ENCODE measurements at regions not wholly inside any gene's neighbourhood (a gene's known extent, or its start where the extent isn't known, plus 50 kb on each side); places are given as distances from the start of the nearest gene placed in this dataset.

GRCh38 chr18:8507361-8507760 lies 101.9 kb upstream of the RAB12 start:
- Mint-ChIP-seq H3K4me3 (ENCODE audit: unreplicated experiment) (no peak overlapping the region), H3K27ac (ENCODE audit: low read depth, unreplicated experiment) (no peak overlapping the region), H3K9me3 (ENCODE audit: unreplicated experiment) (no peaks in the 10 kb centered on the region), H3K27me3 (ENCODE audit: insufficient read depth, unreplicated experiment) (no peaks in the 10 kb centered on the region), H3K36me3 (ENCODE audit: insufficient read depth, unreplicated experiment) (no peaks in the 10 kb centered on the region), H3K4me1 (ENCODE audit: insufficient read depth, unreplicated experiment) (peaks cover 5% of the 10 kb centered on the region)
- intact Hi-C loops (cut with micrococcal nuclease), result no loop called here
- ChIA-PET POLR2A (no interaction called here), CTCF (interaction anchor here (1.4 kb wide), 1 partner anchor 27 kb away, joined by 4 read pairs; no protein-coding TSS in a partner anchor)
- TF ChIP-seq CTCF (IDR thresholded peaks at IDR 0.05; ENCODE audit: unreplicated experiment), result no peak
- no TSS peak for BruUV-seq (replicated peaks)
- DNase-seq (ENCODE audit: unreplicated experiment), result peak; percentile 8

- H3K36me3 Mint-ChIP-seq (ENCODE audit: insufficient read depth, unreplicated experiment), result no peaks in the 10 kb centered on the region
- BruUV-seq (replicated peaks), result no TSS peak
- no peak overlapping the region for H3K4me3 Mint-ChIP-seq (ENCODE audit: unreplicated experiment)
- TF ChIP-seq CTCF (IDR thresholded peaks at IDR 0.05; ENCODE audit: unreplicated experiment), result no peak
- peak; percentile 14 for DNase-seq (ENCODE audit: unreplicated experiment)
- H3K4me1 Mint-ChIP-seq (ENCODE audit: insufficient read depth, unreplicated experiment), result peaks cover 5% of the 10 kb centered on the region
- CTCF ChIA-PET, result interaction anchor here (0.6 kb wide), 1 partner anchor 807 kb away, joined by 3 read pairs; no protein-coding TSS in a partner anchor
- intact Hi-C loops (cut with micrococcal nuclease), result no loop called here
- H3K9me3 Mint-ChIP-seq (ENCODE audit: unreplicated experiment), result no peaks in the 10 kb centered on the region
- H3K27me3 Mint-ChIP-seq (ENCODE audit: insufficient read depth, unreplicated experiment), result no peaks in the 10 kb centered on the region
- H3K27ac Mint-ChIP-seq (ENCODE audit: low read depth, unreplicated experiment), result no peak overlapping the region
- POLR2A ChIA-PET, result no interaction called here
Measured at GRCh38 chr18:8507915-8508705, 101.1 kb upstream of the RAB12 start.

- Mint-ChIP-seq H3K27me3 (ENCODE audit: insufficient read depth, unreplicated experiment) (no peaks in the 10 kb centered on the region), H3K9me3 (ENCODE audit: unreplicated experiment) (no peaks in the 10 kb centered on the region), H3K4me3 (ENCODE audit: unreplicated experiment) (no peak overlapping the region), H3K36me3 (ENCODE audit: insufficient read depth, unreplicated experiment) (no peaks in the 10 kb centered on the region), H3K4me1 (ENCODE audit: insufficient read depth, unreplicated experiment) (peaks cover 7% of the 10 kb centered on the region), H3K27ac (ENCODE audit: low read depth, unreplicated experiment) (no peak overlapping the region)
- TF ChIP-seq CTCF (IDR thresholded peaks at IDR 0.05; ENCODE audit: unreplicated experiment), result no peak
- BruUV-seq (replicated peaks), result no TSS peak
- ChIA-PET CTCF (interaction anchor here (0.7 to 1.3 kb wide), 2 partner anchors 33 to 1936 kb away, joined by 3 read pairs; no protein-coding TSS in a partner anchor), POLR2A (interaction anchor here (0.7 kb wide), 1 partner anchor 87 kb away, joined by 3 read pairs; no protein-coding TSS in a partner anchor)
- intact Hi-C loops (cut with micrococcal nuclease), result no loop called here
- no peak for DNase-seq (ENCODE audit: unreplicated experiment)
Measured at GRCh38 chr18:8513249-8513648, 96.0 kb upstream of the RAB12 start.

- no TSS peak for BruUV-seq (replicated peaks)
- Mint-ChIP-seq H3K27ac (ENCODE audit: low read depth, unreplicated experiment) (no peak overlapping the region), H3K9me3 (ENCODE audit: unreplicated experiment) (no peaks in the 10 kb centered on the region), H3K36me3 (ENCODE audit: insufficient read depth, unreplicated experiment) (no peaks in the 10 kb centered on the region), H3K27me3 (ENCODE audit: insufficient read depth, unreplicated experiment) (no peaks in the 10 kb centered on the region), H3K4me1 (ENCODE audit: insufficient read depth, unreplicated experiment) (peaks cover 7% of the 10 kb centered on the region), H3K4me3 (ENCODE audit: unreplicated experiment) (no peak overlapping the region)
- no peak for TF ChIP-seq CTCF (IDR thresholded peaks at IDR 0.05; ENCODE audit: unreplicated experiment)
- ChIA-PET CTCF (interaction anchor here (0.6 to 1.3 kb wide), 2 partner anchors 32 to 35 kb away, joined by 3 read pairs; no protein-coding TSS in a partner anchor), POLR2A (no interaction called here)
- intact Hi-C loops (cut with micrococcal nuclease), result no loop called here
- no peak for DNase-seq (ENCODE audit: unreplicated experiment)
Measured at GRCh38 chr18:8514409-8514808, 94.8 kb upstream of the RAB12 start.

All from MCF 10A (cell line).